ENCODE measurements at regions not wholly inside any gene's neighbourhood (a gene's known extent, or its start where the extent isn't known, plus 50 kb on each side); places are given as distances from the start of the nearest gene placed in this dataset.
"Not testable (repeated sequence)": the region's sequence is repeated elsewhere in the genome, so short reads cannot be mapped to it uniquely, and the experiment has no call there.

DNA sequence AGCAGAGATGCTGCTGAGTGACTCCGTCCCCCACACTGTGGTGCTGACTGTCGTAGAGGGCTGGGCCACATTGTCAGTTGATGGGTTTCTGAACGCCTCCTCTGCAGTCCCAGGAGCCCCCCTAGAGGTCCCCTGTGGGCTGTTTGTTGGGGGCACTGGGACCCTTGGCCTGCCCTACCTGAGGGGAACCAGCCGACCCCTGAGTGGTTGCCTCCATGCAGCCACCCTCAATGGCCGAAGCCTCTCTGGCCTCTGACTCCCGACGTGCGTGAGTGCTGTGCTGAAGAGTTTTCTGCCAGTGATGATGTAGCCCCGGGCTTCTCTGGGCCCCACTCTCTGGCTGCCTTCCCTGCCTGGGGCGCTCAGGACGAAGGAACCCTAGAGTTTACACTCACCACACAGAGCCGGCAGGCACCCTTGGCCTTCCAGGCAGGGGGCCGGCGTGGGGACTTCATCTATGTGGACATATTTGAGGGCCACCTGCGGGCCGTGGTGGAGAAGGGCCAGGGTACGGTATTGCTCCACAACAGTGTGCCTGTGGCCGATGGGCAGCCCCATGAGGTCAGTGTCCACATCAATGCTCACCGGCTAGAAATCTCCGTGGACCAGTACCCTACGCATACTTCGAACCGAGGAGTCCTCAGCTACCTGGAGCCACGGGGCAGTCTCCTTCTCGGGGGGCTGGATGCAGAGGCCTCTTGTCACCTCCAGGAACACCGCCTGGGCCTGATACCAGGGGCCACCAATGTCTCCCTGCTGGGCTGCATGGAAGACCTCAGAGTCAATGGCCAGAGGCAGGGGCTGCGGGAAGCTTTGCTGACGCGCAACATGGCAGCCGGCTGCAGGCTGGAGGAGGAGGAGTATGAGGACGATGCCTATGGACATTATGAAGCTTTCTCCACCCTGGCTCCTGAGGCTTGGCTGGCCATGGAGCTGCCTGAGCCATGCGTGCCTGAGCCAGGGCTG lies 181.1 kb downstream of the TBC1D2B start:
- DNase-seq, result not testable (repeated sequence)

GRCh38 chr15:77895742-77896141 lies 181.8 kb downstream of the TBC1D2B start:
- DNase-seq, result no peak

DNA sequence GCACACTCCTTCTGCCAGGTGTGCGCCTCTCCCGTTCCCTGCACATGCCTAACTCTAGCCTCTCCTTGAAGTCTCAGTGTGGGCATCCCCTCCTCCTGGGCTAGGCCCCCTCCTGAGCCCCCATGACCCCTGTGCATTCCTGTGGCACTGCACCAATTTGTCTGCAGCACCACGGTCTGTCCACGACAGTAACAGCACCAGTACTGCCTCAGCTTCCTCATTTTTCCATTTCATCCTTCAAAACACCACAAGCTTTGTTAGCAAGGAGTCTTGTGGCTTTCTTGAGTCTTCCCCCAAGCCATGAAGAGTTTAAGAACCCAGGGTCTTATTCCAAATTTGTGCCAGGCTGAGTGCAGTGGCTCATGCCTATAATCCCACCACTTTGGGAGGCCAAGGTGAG lies 182.4 kb downstream of the TBC1D2B start:
- DNase-seq, result not testable (repeated sequence)

DNA sequence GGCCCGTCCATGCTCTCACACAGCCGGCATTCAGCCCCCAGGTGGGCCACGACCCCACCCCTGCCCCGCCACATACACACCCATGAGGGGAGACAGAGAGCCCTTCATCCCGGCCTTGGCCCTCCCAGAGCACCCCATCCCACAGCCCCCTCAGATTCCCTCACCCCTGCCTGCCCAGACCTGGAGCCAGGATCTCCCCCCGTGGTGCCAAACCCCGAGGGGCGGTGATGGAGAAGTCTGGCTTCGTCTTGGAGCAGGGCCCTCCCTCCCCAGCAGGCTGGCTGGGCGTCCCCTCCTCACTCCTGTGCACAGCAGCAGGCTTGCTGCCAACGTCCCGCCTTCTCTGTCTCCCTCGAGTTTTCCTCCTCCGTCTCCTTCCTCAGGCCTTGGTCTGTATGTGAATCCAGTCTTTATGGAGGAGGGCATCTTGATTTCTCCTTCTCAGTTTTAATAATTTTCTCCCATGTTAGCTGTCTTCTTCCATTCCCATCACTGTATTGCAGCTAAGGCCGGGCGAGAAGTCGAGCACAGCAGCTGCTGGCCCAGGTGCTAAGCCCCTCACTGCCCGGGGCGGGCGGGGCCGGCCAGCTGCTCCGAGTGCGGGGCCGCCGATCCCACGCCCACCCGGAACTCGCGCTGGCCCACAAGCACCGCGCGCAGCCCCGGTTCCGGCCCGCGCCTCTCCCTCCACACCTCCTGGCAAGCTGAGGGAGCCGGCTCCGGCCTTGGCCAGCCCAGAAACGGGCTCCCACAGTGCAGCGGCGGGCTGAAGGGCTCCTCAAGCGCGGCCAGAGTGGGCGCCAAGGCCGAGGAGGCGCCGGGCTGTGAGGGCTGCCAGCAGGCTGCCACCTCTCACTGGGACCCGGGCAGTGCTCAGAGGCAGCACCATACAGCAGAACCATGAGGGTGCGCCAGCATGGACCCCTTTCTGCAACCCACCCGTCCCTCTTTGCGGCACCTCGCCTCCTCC lies 183.6 kb downstream of the TBC1D2B start:
- DNase-seq, result not testable (repeated sequence)

GRCh38 chr15:77893246-77893645 lies 184.3 kb downstream of the TBC1D2B start:
- DNase-seq, result not testable (repeated sequence)

GRCh38 chr15:77892335-77892734 lies 185.2 kb downstream of the TBC1D2B start:
- no peak for DNase-seq

GRCh38 chr15:77891862-77892261 lies 185.6 kb downstream of the TBC1D2B start:
- not testable (repeated sequence) for DNase-seq

- not testable (repeated sequence) for DNase-seq
Measured at GRCh38 chr15:77890911-77891801, 186.4 kb downstream of the TBC1D2B start.

DNA sequence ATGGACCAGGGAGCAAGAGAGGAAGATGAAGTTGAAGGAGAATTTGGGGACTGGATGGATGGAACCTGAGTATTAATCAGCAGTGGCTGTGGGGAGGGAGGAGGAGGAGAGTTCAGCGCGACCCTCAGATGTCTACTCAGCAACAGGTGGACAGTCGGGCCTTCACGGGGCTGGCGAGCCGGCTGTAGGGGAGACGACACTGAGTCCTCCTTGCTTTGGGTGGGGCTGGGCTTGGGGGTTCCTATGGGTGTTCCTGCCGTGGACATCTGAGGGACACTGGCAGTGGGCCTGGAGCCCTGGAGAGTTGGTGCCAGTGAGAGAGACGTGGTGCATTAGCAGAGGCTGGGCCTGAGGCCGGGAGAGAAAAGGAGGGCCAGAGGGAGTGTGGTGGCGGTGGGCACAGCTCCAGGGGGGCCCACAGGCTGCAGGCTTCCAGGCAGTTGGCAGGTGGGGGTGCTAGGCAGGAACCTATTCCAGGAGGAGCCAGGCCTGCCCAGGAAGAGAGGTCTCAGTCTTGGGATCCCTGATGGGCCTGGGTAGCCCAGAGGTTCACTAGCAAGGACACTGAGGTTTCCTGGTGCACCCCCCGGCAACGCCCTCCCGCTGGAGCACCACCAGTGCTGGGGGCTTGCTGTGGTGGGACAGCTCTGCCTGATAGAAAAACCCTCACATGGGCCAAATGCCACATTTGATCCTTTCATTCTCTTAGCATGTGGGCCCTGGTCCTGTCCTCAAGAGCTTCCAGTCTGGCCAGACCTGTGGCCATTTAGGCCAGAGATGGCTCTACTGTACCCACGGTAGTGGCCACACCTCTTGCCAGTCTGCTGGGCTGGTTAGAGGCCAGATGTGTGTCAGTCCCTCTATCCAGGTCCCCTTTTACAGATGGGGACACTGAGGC lies 187.4 kb downstream of the TBC1D2B start:
- not testable (repeated sequence) for DNase-seq

GRCh38 chr15:77889009-77889806 lies 188.3 kb downstream of the TBC1D2B start:
- no peak for DNase-seq

DNA sequence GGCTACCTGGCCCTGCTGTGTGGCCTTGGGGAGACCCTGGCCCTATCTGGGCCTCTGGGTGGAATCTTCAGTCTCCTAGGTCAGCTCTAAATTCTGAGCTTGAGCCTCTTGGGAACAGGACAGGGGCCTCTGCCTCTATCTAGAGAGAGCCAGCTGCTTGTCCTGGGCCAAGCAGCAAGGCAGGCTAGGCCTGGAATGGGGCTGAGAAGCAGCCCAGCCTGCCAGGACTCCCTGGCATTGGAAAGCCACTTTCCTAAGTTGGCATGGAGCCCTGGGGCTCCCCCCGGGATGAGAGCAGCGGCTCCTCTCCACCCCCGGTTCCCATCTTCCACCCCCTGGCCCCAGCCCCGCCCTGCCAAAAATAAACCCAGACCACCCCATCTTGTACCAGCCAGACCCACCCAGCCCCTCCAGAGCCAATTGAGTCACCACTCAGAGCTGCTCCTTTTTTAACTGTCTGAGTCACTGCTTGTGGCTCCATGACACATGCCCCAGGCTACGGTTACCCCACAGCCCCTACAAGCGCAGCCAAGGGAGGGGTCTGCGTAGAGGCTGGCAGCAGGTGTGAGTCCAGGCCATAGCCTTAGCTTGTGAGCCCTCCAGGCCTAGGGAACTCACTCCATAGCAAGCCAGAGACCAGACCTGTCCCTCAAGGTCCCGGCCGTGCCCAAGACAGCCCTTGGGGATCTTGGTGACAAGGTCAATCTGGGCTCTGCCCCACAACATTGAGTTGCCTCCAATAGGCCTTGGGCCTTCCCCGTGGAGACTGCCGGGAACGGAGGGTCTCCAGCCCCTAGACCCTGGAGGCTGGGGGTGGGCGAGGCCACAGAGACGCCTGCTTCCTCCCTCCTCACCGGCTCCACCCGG lies 189.7 kb downstream of the TBC1D2B start:
- not testable (repeated sequence) for DNase-seq

- DNase-seq, result no peak
Measured at GRCh38 chr15:77886805-77887448, 190.6 kb downstream of the TBC1D2B start.

- not testable (repeated sequence) for DNase-seq
Measured at GRCh38 chr15:77885877-77886500, 191.5 kb downstream of the TBC1D2B start.

- not testable (repeated sequence) for DNase-seq
Measured at GRCh38 chr15:77883012-77883411, 194.5 kb downstream of the TBC1D2B start.

GRCh38 chr15:77881950-77882349 lies 195.6 kb downstream of the TBC1D2B start:
- DNase-seq, result no peak

DNA sequence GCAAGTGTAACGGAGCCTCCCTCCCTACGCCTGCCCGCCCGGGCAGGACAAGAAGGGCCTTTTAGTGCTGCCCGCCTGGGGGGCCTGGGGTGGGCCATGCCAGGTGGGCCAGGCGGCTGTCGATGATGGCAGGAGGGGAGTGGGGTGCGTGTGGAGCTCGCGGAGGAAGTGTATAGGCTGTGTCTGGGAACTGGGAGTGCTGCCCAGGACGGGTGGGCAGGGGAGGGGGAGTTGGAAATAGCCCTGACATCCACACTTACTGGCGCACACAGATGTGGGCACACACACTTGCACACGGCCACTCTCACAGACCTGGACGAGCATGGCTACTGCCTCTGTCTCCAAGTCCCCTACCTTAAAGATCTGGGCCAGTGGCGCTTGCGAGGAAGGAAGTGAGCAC lies 196.0 kb downstream of the TBC1D2B start:
- DNase-seq, result not testable (repeated sequence)

DNA sequence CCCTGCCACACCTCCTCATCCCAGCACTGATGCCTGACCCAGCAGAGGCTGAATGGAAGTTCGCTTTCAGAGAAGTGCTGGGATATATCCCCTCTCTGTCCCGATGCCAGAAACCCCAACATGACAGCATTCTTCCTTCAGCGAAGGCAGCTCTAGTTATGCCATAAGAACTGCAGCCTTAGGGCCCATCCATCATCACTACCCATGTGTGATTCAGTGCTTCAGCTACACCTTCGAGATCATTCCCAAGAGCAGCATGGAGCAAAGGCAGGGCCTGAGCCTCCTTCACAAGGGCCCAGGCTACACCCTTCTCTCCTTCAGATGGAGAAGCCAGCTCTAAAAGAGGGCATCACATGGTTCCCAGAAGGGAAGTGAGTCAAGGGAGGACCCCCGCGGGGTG lies 198.0 kb downstream of the TBC1D2B start:
- not testable (repeated sequence) for DNase-seq
